ENCODE measurements at regions not wholly inside any gene's neighbourhood (a gene's known extent, or its start where the extent isn't known, plus 50 kb on each side); places are given as distances from the start of the nearest gene placed in this dataset.
"Not testable (repeated sequence)": the region's sequence is repeated elsewhere in the genome, so short reads cannot be mapped to it uniquely, and the experiment has no call there.

GRCh38 chr5:84436866-84437265 is 52.2 kb upstream of the EDIL3 start:
- no peak for TF ChIP-seq CTCF (IDR thresholded peaks at IDR 0.05; ENCODE audit: control insufficient read depth, extremely low read depth, insufficient read depth)
- H3K4me3 ChIP-seq (ENCODE audit: low read depth, low read length) = no peak overlapping the region
- DNase-seq (ENCODE audit: low read depth) = no peak

GRCh38 chr5:84435861-84436346 is 51.2 kb upstream of the EDIL3 start:
- H3K4me3 ChIP-seq (ENCODE audit: low read depth, low read length); DNase-seq (ENCODE audit: low read depth): not testable (repeated sequence)
